ENCODE measurements at regions not wholly inside any gene's neighbourhood (a gene's known extent, or its start where the extent isn't known, plus 50 kb on each side); places are given as distances from the start of the nearest gene placed in this dataset.

DNA sequence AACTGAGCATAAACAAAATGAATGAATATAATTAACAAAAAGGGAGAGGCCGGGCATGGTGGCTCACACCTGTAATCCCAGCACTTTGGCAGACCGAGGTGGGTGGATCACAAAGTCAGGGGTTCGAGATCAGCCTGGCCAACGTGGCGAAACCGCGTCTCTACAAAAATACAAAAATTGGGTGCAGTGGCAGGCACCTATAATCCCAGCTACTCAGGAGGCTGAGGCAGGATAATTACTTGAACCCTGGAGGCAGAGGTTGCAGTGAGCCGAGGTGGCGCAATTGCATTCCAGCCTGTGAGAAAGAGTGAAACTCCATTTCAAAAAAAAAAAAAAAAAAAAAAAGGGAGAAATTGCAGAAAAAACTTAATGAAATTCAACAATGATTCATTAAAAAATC lies 839.3 kb upstream of the CTNND2 start:
- DNase-seq (ENCODE audit: low read depth) = no peak
- no peak for TF ChIP-seq CTCF (IDR thresholded peaks at IDR 0.05; ENCODE audit: insufficient read depth, low read depth, low read length)
- no peak overlapping the region for H3K4me3 ChIP-seq (ENCODE audit: low read depth, low read length)

DNA sequence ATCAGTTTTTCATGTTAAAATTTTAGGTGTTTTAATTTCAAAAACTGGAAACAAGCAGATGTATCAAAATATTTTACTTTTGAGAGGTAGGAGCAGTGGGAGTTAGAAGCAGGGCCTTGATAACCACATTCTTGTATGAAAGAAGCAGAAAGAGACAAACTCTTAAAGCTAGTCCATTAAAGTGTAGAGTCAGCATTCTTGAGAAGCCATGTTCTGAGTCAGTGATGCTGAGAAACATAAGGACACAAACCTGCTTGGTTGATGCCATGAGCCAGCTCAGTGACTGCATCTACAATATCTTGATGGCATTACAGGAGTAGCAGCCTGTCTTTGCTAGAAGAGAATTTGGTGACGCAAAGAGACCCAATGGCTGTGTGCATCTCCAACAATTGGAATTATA lies 826.1 kb upstream of the CTNND2 start:
- no peak for TF ChIP-seq CTCF (IDR thresholded peaks at IDR 0.05; ENCODE audit: insufficient read depth, low read depth, low read length)
- H3K4me3 ChIP-seq (ENCODE audit: low read depth, low read length) = no peak overlapping the region
- DNase-seq (ENCODE audit: low read depth) = no peak

DNA sequence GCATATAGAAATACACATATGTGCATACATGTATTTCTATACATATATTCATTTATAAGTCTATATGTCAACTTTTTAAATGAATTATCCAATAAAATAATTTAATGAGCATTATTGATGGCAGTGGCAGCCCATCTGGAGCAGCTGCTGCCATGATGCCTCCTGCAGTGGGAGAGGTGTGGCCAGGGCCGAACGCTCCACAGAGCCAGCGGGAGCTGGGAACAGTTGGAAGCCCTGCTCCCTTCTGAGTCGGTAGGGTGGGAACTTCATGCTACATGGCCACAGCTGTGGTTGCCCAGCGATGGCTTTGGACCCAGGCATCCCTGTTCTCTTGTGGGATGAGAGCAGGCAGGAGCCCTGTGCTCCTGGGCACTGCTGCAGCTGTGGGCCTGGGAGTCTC lies 812.4 kb upstream of the CTNND2 start:
- no peak overlapping the region for H3K4me3 ChIP-seq (ENCODE audit: low read depth, low read length)
- TF ChIP-seq CTCF (IDR thresholded peaks at IDR 0.05; ENCODE audit: insufficient read depth, low read depth, low read length) = no peak
- DNase-seq (ENCODE audit: low read depth) = no peak

DNA sequence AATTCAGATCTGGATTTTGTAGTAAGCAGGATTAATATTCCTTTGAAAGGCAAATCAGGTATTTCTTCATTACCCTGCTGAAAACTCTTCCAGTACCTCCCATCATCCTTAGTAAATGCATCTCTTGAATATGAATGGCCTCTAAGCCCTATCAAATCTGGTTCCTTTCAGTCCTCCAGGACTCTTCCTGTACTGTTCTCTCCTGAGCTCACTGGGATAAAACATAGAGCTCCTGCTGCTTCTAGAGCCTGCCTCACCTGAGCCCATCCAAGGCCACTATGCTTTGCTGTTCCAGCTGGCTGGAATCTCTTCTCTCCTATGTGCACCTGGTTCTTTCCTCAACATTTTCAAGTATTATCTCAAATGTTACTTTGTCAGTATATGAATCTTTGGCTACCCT lies 803.3 kb upstream of the CTNND2 start:
- no peak overlapping the region for H3K4me3 ChIP-seq (ENCODE audit: low read depth, low read length)
- TF ChIP-seq CTCF (IDR thresholded peaks at IDR 0.05; ENCODE audit: insufficient read depth, low read depth, low read length) = no peak
- DNase-seq (ENCODE audit: low read depth) = no peak

- no peak for TF ChIP-seq CTCF (IDR thresholded peaks at IDR 0.05; ENCODE audit: insufficient read depth, low read depth, low read length)
- no peak overlapping the region for H3K4me3 ChIP-seq (ENCODE audit: low read depth, low read length)
- DNase-seq (ENCODE audit: low read depth) = no peak
Measured at GRCh38 chr5:12704955-12705354, 800.7 kb upstream of the CTNND2 start.

DNA sequence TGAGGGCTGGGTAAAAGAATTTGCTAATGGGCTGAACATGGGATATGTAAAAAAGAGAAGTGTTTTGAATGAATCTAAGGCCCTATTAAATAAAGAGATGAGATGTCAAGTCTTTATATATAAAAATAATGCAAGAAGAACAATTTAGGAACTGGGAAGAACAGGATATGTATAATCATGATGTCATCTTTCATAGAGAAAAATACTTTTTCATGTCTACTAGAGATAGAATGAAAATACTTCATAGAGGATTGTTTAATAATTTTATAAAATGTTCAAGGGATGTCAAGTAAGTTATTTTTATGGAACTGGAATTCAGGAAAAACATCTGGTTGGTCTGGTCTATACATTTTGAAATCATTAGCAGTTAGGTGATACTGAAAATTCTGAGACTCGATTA lies 799.0 kb upstream of the CTNND2 start:
- TF ChIP-seq CTCF (IDR thresholded peaks at IDR 0.05; ENCODE audit: insufficient read depth, low read depth, low read length) = no peak
- DNase-seq (ENCODE audit: low read depth) = no peak
- no peak overlapping the region for H3K4me3 ChIP-seq (ENCODE audit: low read depth, low read length)

GRCh38 chr5:12695651-12696050 lies 791.4 kb upstream of the CTNND2 start:
- no peak for DNase-seq (ENCODE audit: low read depth)
- no peak for TF ChIP-seq CTCF (IDR thresholded peaks at IDR 0.05; ENCODE audit: insufficient read depth, low read depth, low read length)
- H3K4me3 ChIP-seq (ENCODE audit: low read depth, low read length) = no peak overlapping the region

All from fibroblast of villous mesenchyme (primary cell).